ENCODE measurements at regions not wholly inside any gene's neighbourhood (a gene's known extent, or its start where the extent isn't known, plus 50 kb on each side); places are given as distances from the start of the nearest gene placed in this dataset.
"Not testable (repeated sequence)": the region's sequence is repeated elsewhere in the genome, so short reads cannot be mapped to it uniquely, and the experiment has no call there.

- H3K4me1 ChIP-seq (ENCODE audit: control insufficient read depth, insufficient read depth, low read length): no peaks in the 10 kb centered on the region
- DNase-seq: no peak
- H3K27ac ChIP-seq (ENCODE audit: low read length): no peak overlapping the region
- no peak overlapping the region for H3K4me3 ChIP-seq (ENCODE audit: low read length)
- 96% methylated on average over 3 of the region's 3 CpGs for WGBS (ENCODE audit: insufficient coverage)
- no peaks in the 10 kb centered on the region for H3K36me3 ChIP-seq (ENCODE audit: control insufficient read depth, insufficient read depth, low read length)
- peaks cover 13% of the 10 kb centered on the region for H3K9me3 ChIP-seq (replicated peaks; ENCODE audit: control insufficient read depth, low read depth, low read length)
- H3K27me3 ChIP-seq (ENCODE audit: control insufficient read depth, insufficient read depth, low read length): no peaks in the 10 kb centered on the region
Measured at GRCh38 chr13:38086013-38086412, 216.4 kb upstream of the TRPC4 start.

DNA sequence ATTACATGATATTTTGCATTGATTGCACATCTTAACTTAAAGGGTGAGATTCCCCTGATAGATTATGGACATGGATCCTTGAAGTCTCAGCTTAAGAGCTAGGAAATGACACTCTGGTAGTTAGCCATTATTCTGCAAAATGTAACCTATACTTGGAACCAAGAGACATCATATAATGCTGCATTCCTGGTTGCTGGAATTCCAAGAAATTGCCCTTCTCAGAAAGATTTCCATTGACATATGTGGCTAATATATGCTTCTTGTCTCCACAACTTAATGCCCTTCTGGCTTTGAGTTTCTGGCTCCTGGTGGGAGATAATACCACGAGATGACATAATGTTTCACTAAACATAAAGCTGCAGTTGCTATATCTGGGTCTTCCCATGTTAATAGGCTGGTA lies 204.4 kb upstream of the TRPC4 start:
- H3K36me3 ChIP-seq (ENCODE audit: control insufficient read depth, insufficient read depth, low read length): no peaks in the 10 kb centered on the region
- H3K9me3 ChIP-seq (replicated peaks; ENCODE audit: control insufficient read depth, low read depth, low read length): no peaks in the 10 kb centered on the region
- no CpG with 5 or more reads among the region's 1 CpG for WGBS (ENCODE audit: insufficient coverage)
- H3K27me3 ChIP-seq (ENCODE audit: control insufficient read depth, insufficient read depth, low read length): no peaks in the 10 kb centered on the region
- H3K4me1 ChIP-seq (ENCODE audit: control insufficient read depth, insufficient read depth, low read length): no peaks in the 10 kb centered on the region
- no peak overlapping the region for H3K4me3 ChIP-seq (ENCODE audit: low read length)
- DNase-seq: no peak
- no peak overlapping the region for H3K27ac ChIP-seq (ENCODE audit: low read length)

DNA sequence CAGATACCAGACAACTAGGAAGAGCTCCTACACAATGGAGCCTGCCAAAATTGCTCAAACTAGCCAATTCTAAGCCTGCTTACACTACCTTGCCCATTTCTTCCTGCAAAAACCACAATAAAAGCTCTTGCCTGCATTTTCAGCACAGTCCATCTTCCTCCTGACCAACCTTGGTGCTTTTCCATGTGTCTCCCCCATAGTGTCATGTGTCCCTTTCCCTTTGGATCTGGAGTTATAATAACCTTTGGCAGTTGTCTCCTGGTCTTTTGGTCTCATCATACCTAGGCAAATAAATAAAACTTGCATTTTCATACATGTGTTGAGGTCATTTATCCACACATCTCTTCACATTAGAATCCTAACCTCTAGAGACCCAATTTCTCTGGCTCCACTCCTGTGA lies 203.1 kb upstream of the TRPC4 start:
- Histone ChIP-seq H3K36me3 (ENCODE audit: control insufficient read depth, insufficient read depth, low read length) (no peaks in the 10 kb centered on the region), H3K9me3 (replicated peaks; ENCODE audit: control insufficient read depth, low read depth, low read length) (no peaks in the 10 kb centered on the region), H3K27me3 (ENCODE audit: control insufficient read depth, insufficient read depth, low read length) (no peaks in the 10 kb centered on the region)

GRCh38 chr13:38071340-38071739 lies 201.8 kb upstream of the TRPC4 start:
- H3K27ac ChIP-seq (ENCODE audit: low read length); H3K36me3 ChIP-seq (ENCODE audit: control insufficient read depth, insufficient read depth, low read length); DNase-seq; H3K27me3 ChIP-seq (ENCODE audit: control insufficient read depth, insufficient read depth, low read length); H3K9me3 ChIP-seq (replicated peaks; ENCODE audit: control insufficient read depth, low read depth, low read length); H3K4me1 ChIP-seq (ENCODE audit: control insufficient read depth, insufficient read depth, low read length); H3K4me3 ChIP-seq (ENCODE audit: low read length): not testable (repeated sequence)
- 100% methylated on average over 2 of the region's 5 CpGs for WGBS (ENCODE audit: insufficient coverage)

More for the DNA sequence above, 203.1 kb upstream of the TRPC4 start:
- Histone ChIP-seq H3K4me1 (ENCODE audit: control insufficient read depth, insufficient read depth, low read length) (no peaks in the 10 kb centered on the region), H3K4me3 (ENCODE audit: low read length) (no peak overlapping the region), H3K27ac (ENCODE audit: low read length) (no peak overlapping the region)
- DNase-seq: no peak

- Histone ChIP-seq H3K4me1 (ENCODE audit: control insufficient read depth, insufficient read depth, low read length) (no peaks in the 10 kb centered on the region), H3K27ac (ENCODE audit: low read length) (no peak overlapping the region), H3K36me3 (ENCODE audit: control insufficient read depth, insufficient read depth, low read length) (no peaks in the 10 kb centered on the region), H3K4me3 (ENCODE audit: low read length) (no peak overlapping the region), H3K9me3 (replicated peaks; ENCODE audit: control insufficient read depth, low read depth, low read length) (no peaks in the 10 kb centered on the region), H3K27me3 (ENCODE audit: control insufficient read depth, insufficient read depth, low read length) (no peaks in the 10 kb centered on the region)
- no CpG with 5 or more reads among the region's 3 CpGs for WGBS (ENCODE audit: insufficient coverage)
- DNase-seq: no peak
Measured at GRCh38 chr13:38053896-38054295, 184.3 kb upstream of the TRPC4 start.

DNA sequence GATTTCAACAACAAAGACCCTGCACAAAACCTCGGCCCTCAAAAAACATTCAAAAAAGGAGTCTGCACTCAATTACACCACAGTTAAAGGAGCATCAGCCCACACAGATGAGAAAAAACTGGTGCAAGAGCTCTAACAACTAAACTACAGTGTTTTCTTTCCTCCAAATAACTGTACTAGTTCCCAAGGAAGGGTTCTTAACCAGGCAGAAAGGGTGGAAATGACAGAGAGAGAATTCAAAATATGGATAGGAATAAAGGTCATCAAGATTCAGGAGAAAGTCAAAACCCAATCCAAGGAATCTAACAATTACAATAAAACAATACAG lies 176.4 kb upstream of the TRPC4 start:
- no peak overlapping the region for H3K4me3 ChIP-seq (ENCODE audit: low read length)
- WGBS (ENCODE audit: insufficient coverage): 20% methylated on average over 1 of the region's 1 CpG
- DNase-seq: no peak

GRCh38 chr13:38045278-38046048 lies 175.9 kb upstream of the TRPC4 start:
- no peaks in the 10 kb centered on the region for H3K36me3 ChIP-seq (ENCODE audit: control insufficient read depth, insufficient read depth, low read length)
- H3K4me3 ChIP-seq (ENCODE audit: low read length): no peak overlapping the region
- no peak overlapping the region for H3K27ac ChIP-seq (ENCODE audit: low read length)
- no peaks in the 10 kb centered on the region for H3K4me1 ChIP-seq (ENCODE audit: control insufficient read depth, insufficient read depth, low read length)
- no peak for DNase-seq
- 78% methylated on average over 6 of the region's 8 CpGs for WGBS (ENCODE audit: insufficient coverage)
- H3K27me3 ChIP-seq (ENCODE audit: control insufficient read depth, insufficient read depth, low read length): no peaks in the 10 kb centered on the region
- H3K9me3 ChIP-seq (replicated peaks; ENCODE audit: control insufficient read depth, low read depth, low read length): peaks cover 17% of the 10 kb centered on the region

More for the DNA sequence above, 176.4 kb upstream of the TRPC4 start:
- Histone ChIP-seq H3K27ac (ENCODE audit: low read length) (no peak overlapping the region), H3K4me1 (ENCODE audit: control insufficient read depth, insufficient read depth, low read length) (no peaks in the 10 kb centered on the region), H3K9me3 (replicated peaks; ENCODE audit: control insufficient read depth, low read depth, low read length) (peaks cover 17% of the 10 kb centered on the region), H3K36me3 (ENCODE audit: control insufficient read depth, insufficient read depth, low read length) (no peaks in the 10 kb centered on the region), H3K27me3 (ENCODE audit: control insufficient read depth, insufficient read depth, low read length) (no peaks in the 10 kb centered on the region)

GRCh38 chr13:38044067-38044466 lies 174.5 kb upstream of the TRPC4 start:
- H3K36me3 ChIP-seq (ENCODE audit: control insufficient read depth, insufficient read depth, low read length): no peaks in the 10 kb centered on the region
- no peak overlapping the region for H3K4me3 ChIP-seq (ENCODE audit: low read length)
- no peaks in the 10 kb centered on the region for H3K4me1 ChIP-seq (ENCODE audit: control insufficient read depth, insufficient read depth, low read length)
- DNase-seq: no peak
- no peak overlapping the region for H3K27ac ChIP-seq (ENCODE audit: low read length)
- H3K9me3 ChIP-seq (replicated peaks; ENCODE audit: control insufficient read depth, low read depth, low read length): peaks cover 17% of the 10 kb centered on the region
- no peaks in the 10 kb centered on the region for H3K27me3 ChIP-seq (ENCODE audit: control insufficient read depth, insufficient read depth, low read length)
- WGBS (ENCODE audit: insufficient coverage): 94% methylated on average over 4 of the region's 4 CpGs

DNA sequence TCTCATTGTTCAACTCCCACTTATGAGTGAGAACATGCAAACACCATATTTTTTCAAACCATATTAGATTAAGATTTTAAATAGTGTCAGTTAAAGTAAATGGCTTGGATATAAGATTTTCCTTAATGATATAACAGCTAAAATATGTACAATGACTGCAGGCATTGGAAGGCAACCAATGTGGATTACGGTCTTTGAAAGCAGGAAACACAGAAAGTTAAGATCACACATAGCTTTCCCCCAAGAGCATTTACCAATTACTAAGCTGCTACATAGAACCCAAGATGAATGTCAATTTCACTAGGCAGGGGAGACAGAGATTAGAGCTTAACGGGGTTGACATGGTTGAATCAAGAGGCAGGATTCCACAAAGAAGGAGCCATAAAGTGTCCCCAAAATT lies 173.2 kb upstream of the TRPC4 start:
- Histone ChIP-seq H3K4me3 (ENCODE audit: low read length) (no peak overlapping the region), H3K4me1 (ENCODE audit: control insufficient read depth, insufficient read depth, low read length) (no peaks in the 10 kb centered on the region), H3K9me3 (replicated peaks; ENCODE audit: control insufficient read depth, low read depth, low read length) (peaks cover 17% of the 10 kb centered on the region), H3K27me3 (ENCODE audit: control insufficient read depth, insufficient read depth, low read length) (no peaks in the 10 kb centered on the region), H3K27ac (ENCODE audit: low read length) (no peak overlapping the region), H3K36me3 (ENCODE audit: control insufficient read depth, insufficient read depth, low read length) (no peaks in the 10 kb centered on the region)
- no CpG with 5 or more reads among the region's 2 CpGs for WGBS (ENCODE audit: insufficient coverage)
- DNase-seq: peak; percentile 32

DNA sequence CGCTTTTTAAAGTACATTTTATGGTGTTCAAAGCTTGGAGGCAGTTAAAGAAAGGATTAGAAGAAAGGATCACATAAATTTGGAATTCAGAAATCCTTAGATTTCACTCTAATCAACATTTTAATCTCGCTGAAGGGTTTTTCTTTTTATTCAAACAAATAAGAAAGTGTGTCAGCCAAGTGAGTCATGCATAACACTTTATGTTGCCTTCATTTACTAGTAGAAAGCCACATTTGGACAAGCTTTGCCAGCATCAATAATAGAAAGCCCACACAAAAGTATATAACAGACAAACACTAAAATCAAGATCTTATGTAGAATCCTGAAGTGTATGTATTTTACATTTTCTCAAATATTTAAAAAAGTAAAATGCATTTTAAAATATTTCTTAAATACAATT lies 154.9 kb upstream of the TRPC4 start:
- Histone ChIP-seq H3K4me1 (ENCODE audit: control insufficient read depth, insufficient read depth, low read length) (no peaks in the 10 kb centered on the region), H3K4me3 (ENCODE audit: low read length) (no peak overlapping the region), H3K27ac (ENCODE audit: low read length) (no peak overlapping the region), H3K27me3 (ENCODE audit: control insufficient read depth, insufficient read depth, low read length) (no peaks in the 10 kb centered on the region), H3K9me3 (replicated peaks; ENCODE audit: control insufficient read depth, low read depth, low read length) (no peaks in the 10 kb centered on the region), H3K36me3 (ENCODE audit: control insufficient read depth, insufficient read depth, low read length) (no peaks in the 10 kb centered on the region)
- no peak for DNase-seq
- no CpG with 5 or more reads among the region's 2 CpGs for WGBS (ENCODE audit: insufficient coverage)

GRCh38 chr13:38017320-38017719 lies 147.7 kb upstream of the TRPC4 start:
- peaks cover 2% of the 10 kb centered on the region for H3K9me3 ChIP-seq (replicated peaks; ENCODE audit: control insufficient read depth, low read depth, low read length)
- no peaks in the 10 kb centered on the region for H3K27me3 ChIP-seq (ENCODE audit: control insufficient read depth, insufficient read depth, low read length)
- H3K27ac ChIP-seq (ENCODE audit: low read length): no peak overlapping the region
- no CpG with 5 or more reads among the region's 2 CpGs for WGBS (ENCODE audit: insufficient coverage)
- no peaks in the 10 kb centered on the region for H3K36me3 ChIP-seq (ENCODE audit: control insufficient read depth, insufficient read depth, low read length)
- H3K4me3 ChIP-seq (ENCODE audit: low read length): no peak overlapping the region
- H3K4me1 ChIP-seq (ENCODE audit: control insufficient read depth, insufficient read depth, low read length): no peaks in the 10 kb centered on the region
- DNase-seq: no peak
